ENCODE measurements at regions not wholly inside any gene's neighbourhood (a gene's known extent, or its start where the extent isn't known, plus 50 kb on each side); places are given as distances from the start of the nearest gene placed in this dataset.

GRCh38 chr4:111031596-111031995, 408.7 kb upstream of the PITX2 start:
- Histone ChIP-seq H3K4me3 (ENCODE audit: insufficient read depth, low read length) (no peak overlapping the region), H3K27me3 (ENCODE audit: insufficient read depth, low read length) (no peaks in the 10 kb centered on the region), H3K9me3 (ENCODE audit: low read depth, low read length) (no peaks in the 10 kb centered on the region), H3K36me3 (ENCODE audit: insufficient read depth, low read length) (no peaks in the 10 kb centered on the region), H4K20me1 (ENCODE audit: insufficient read depth, low read length) (no peaks in the 10 kb centered on the region), H3K79me2 (ENCODE audit: insufficient read depth, low read length) (no peaks in the 10 kb centered on the region), H3K27ac (ENCODE audit: low read depth, low read length) (no peak overlapping the region), H2AFZ (ENCODE audit: low read length) (no peak overlapping the region), H3K4me2 (ENCODE audit: insufficient read depth, low read length) (no peak overlapping the region), H3K4me1 (ENCODE audit: insufficient read depth, low read length) (peaks cover 6% of the 10 kb centered on the region)
- no peak for DNase-seq (ENCODE audit: insufficient read length, low spot score, missing footprints)
- no peak for TF ChIP-seq CTCF (IDR thresholded peaks at IDR 0.05; ENCODE audit: extremely low read depth, low read depth, low read length)

GRCh38 chr4:111037591-111038360, 414.9 kb upstream of the PITX2 start:
- Histone ChIP-seq H3K4me1 (ENCODE audit: insufficient read depth, low read length) (no peaks in the 10 kb centered on the region), H4K20me1 (ENCODE audit: insufficient read depth, low read length) (no peaks in the 10 kb centered on the region), H2AFZ (ENCODE audit: low read length) (no peak overlapping the region), H3K27me3 (ENCODE audit: insufficient read depth, low read length) (no peaks in the 10 kb centered on the region), H3K79me2 (ENCODE audit: insufficient read depth, low read length) (no peaks in the 10 kb centered on the region), H3K4me2 (ENCODE audit: insufficient read depth, low read length) (no peak overlapping the region), H3K4me3 (ENCODE audit: insufficient read depth, low read length) (no peak overlapping the region), H3K27ac (ENCODE audit: low read depth, low read length) (no peak overlapping the region), H3K9me3 (ENCODE audit: low read depth, low read length) (no peaks in the 10 kb centered on the region), H3K36me3 (ENCODE audit: insufficient read depth, low read length) (no peaks in the 10 kb centered on the region)
- DNase-seq (ENCODE audit: insufficient read length, low spot score, missing footprints), result no peak
- no peak for TF ChIP-seq CTCF (IDR thresholded peaks at IDR 0.05; ENCODE audit: extremely low read depth, low read depth, low read length)

- Histone ChIP-seq H3K9me3 (ENCODE audit: low read depth, low read length) (no peaks in the 10 kb centered on the region), H3K79me2 (ENCODE audit: insufficient read depth, low read length) (no peaks in the 10 kb centered on the region), H3K4me2 (ENCODE audit: insufficient read depth, low read length) (no peak overlapping the region), H3K27me3 (ENCODE audit: insufficient read depth, low read length) (no peaks in the 10 kb centered on the region), H3K4me1 (ENCODE audit: insufficient read depth, low read length) (no peaks in the 10 kb centered on the region), H3K4me3 (ENCODE audit: insufficient read depth, low read length) (no peak overlapping the region), H4K20me1 (ENCODE audit: insufficient read depth, low read length) (no peaks in the 10 kb centered on the region), H2AFZ (ENCODE audit: low read length) (no peak overlapping the region), H3K27ac (ENCODE audit: low read depth, low read length) (no peak overlapping the region), H3K36me3 (ENCODE audit: insufficient read depth, low read length) (no peaks in the 10 kb centered on the region)
- DNase-seq (ENCODE audit: insufficient read length, low spot score, missing footprints), result no peak
- no peak for TF ChIP-seq CTCF (IDR thresholded peaks at IDR 0.05; ENCODE audit: extremely low read depth, low read depth, low read length)
These were observed 418.0 kb upstream of the PITX2 start for GRCh38 chr4:111040904-111041303.

- H3K4me2 ChIP-seq (ENCODE audit: insufficient read depth, low read length), result no peak overlapping the region
- no peak for TF ChIP-seq CTCF (IDR thresholded peaks at IDR 0.05; ENCODE audit: extremely low read depth, low read depth, low read length)
- no peaks in the 10 kb centered on the region for H3K9me3 ChIP-seq (ENCODE audit: low read depth, low read length)
- H3K36me3 ChIP-seq (ENCODE audit: insufficient read depth, low read length), result no peaks in the 10 kb centered on the region
- H3K79me2 ChIP-seq (ENCODE audit: insufficient read depth, low read length), result no peaks in the 10 kb centered on the region
- H4K20me1 ChIP-seq (ENCODE audit: insufficient read depth, low read length), result no peaks in the 10 kb centered on the region
- no peak for DNase-seq (ENCODE audit: insufficient read length, low spot score, missing footprints)
- no peak overlapping the region for H3K4me3 ChIP-seq (ENCODE audit: insufficient read depth, low read length)
- H2AFZ ChIP-seq (ENCODE audit: low read length), result no peak overlapping the region
- no peaks in the 10 kb centered on the region for H3K27me3 ChIP-seq (ENCODE audit: insufficient read depth, low read length)
- no peaks in the 10 kb centered on the region for H3K4me1 ChIP-seq (ENCODE audit: insufficient read depth, low read length)
- H3K27ac ChIP-seq (ENCODE audit: low read depth, low read length), result no peak overlapping the region
These were observed 420.4 kb upstream of the PITX2 start for GRCh38 chr4:111043286-111043685.

All from osteoblast (primary cell).